HG02759 (cell line): ENCODE measurements at regions not wholly inside any gene's neighbourhood (a gene's known extent, or its start where the extent isn't known, plus 50 kb on each side); places are given as distances from the start of the nearest gene placed in this dataset.
"Not testable (repeated sequence)": the region's sequence is repeated elsewhere in the genome, so short reads cannot be mapped to it uniquely, and the experiment has no call there.

Experiments used
- ATAC-seq: cut with Tn5 transposase; IDR thresholded peaks from one replicate; pipeline ENCODE4 v1.9.1; 2021; ENCODE audit warnings: mild to moderate bottlenecking, moderate library complexity; ENCODE audit not compliant: unreplicated experiment

GRCh38 chrX:9372866-9373265, 92.0 kb upstream of the TBL1X start:
- no peak for ATAC-seq

- no peak for ATAC-seq
Measured at GRCh38 chrX:9373789-9374188, 91.1 kb upstream of the TBL1X start.

- ATAC-seq: no peak
Measured at GRCh38 chrX:9374555-9374954, 90.3 kb upstream of the TBL1X start.

GRCh38 chrX:9376111-9376510, 88.7 kb upstream of the TBL1X start:
- ATAC-seq: no peak

GRCh38 chrX:9377216-9377615, 87.6 kb upstream of the TBL1X start:
- not testable (repeated sequence) for ATAC-seq

- no peak for ATAC-seq
Measured at GRCh38 chrX:9378980-9379696, 85.7 kb upstream of the TBL1X start.

- ATAC-seq: no peak
Measured at GRCh38 chrX:9379697-9380551, 84.9 kb upstream of the TBL1X start.

- no peak for ATAC-seq
Measured at GRCh38 chrX:9383655-9384054, 81.2 kb upstream of the TBL1X start.

GRCh38 chrX:9388450-9388849, 76.4 kb upstream of the TBL1X start:
- ATAC-seq: no peak

GRCh38 chrX:9390121-9390520, 74.7 kb upstream of the TBL1X start:
- no peak for ATAC-seq

GRCh38 chrX:9390693-9391368, 74.0 kb upstream of the TBL1X start:
- ATAC-seq: no peak

GRCh38 chrX:9392445-9392844, 72.4 kb upstream of the TBL1X start:
- ATAC-seq: no peak

- no peak for ATAC-seq
Measured at GRCh38 chrX:9393571-9393970, 71.3 kb upstream of the TBL1X start.

- ATAC-seq: no peak
Measured at GRCh38 chrX:9394212-9394611, 70.6 kb upstream of the TBL1X start.

- no peak for ATAC-seq
Measured at GRCh38 chrX:9396930-9397329, 67.9 kb upstream of the TBL1X start.

GRCh38 chrX:9401051-9401450, 63.8 kb upstream of the TBL1X start:
- ATAC-seq: no peak

GRCh38 chrX:9403374-9403773, 61.5 kb upstream of the TBL1X start:
- ATAC-seq: no peak

GRCh38 chrX:9405635-9406034, 59.2 kb upstream of the TBL1X start:
- not testable (repeated sequence) for ATAC-seq

- ATAC-seq: not testable (repeated sequence)
Measured at GRCh38 chrX:9410889-9411288, 54.0 kb upstream of the TBL1X start.

GRCh38 chrX:9411682-9412081, 53.2 kb upstream of the TBL1X start:
- not testable (repeated sequence) for ATAC-seq

GRCh38 chrX:9414416-9414815, 50.4 kb upstream of the TBL1X start:
- ATAC-seq: no peak
